HG03442 (cell line): ENCODE measurements at regions not wholly inside any gene's neighbourhood (a gene's known extent, or its start where the extent isn't known, plus 50 kb on each side); places are given as distances from the start of the nearest gene placed in this dataset.

Experiments
- ATAC-seq: cut with Tn5 transposase; IDR thresholded peaks from one replicate; pipeline ENCODE4 v1.9.1; 2021; ENCODE audit warnings: mild to moderate bottlenecking, moderate library complexity; ENCODE audit not compliant: unreplicated experiment

DNA sequence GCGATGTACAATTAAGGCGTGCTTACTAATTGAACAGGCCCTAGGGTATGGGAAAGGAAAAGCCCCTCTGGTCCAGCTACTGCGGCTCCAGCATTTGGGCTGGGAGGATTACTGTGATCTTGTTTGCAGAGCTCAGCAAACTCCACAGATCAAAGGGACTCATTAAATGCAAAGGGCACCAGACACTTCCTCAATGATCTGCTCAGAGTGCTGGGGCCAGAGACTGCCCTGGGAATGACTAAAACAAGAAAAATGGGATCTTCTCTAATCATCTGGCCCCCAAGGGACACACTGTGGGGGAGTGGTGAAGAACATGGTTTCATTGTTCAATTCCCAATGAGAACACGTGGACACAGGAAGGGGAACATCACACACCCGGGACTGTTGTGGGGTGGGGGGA, 85.0 kb downstream of the MARCHF4 start:
- ATAC-seq, result no peak

DNA sequence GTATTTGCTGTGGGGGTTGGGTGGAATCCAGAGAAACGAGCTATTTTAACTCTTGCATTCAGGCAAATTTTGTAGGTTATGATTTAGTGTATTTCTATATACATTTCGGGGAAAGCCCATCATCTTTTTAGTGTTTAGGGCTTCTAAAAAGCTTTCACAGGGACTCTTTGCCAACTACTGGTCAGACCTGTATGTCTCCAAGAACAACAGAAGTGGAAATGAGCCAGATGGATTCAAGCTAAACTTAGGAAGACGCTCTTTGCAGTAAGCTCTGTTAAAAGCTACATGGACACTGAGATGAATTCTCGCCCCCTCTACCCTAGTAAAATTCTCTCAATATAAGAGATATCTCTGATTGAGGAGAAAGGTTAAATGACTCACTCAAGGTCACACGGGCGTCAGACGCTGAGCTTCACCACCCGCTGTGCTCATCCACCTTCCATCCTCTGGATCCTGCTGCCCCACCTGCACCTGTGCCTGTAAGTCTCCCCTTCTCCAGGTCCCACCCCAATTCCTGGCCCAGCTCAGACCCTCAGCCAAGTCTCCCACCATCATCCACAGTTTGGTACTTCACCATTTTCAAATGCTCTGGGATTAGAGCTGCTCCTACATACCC, 85.6 kb downstream of the MARCHF4 start:
- no peak for ATAC-seq

DNA sequence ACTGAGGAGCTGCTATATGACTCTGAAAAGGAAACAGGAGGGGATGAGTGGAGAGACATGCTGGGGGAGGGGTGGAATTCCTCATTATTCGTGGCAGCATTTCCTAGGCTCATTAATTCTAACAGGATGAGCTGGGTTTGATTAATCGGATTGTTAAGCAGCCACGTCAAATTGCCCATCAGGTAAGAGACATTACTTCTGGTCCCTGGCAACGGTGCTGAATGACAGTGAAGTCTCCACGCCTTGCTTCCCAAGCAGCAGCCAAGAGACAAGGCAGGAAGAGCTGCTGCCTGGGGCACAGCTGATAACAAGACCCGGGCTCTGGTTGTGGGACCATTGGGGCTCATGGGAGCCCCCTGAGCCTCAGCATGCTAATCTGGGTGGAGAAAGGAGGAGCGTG, 86.6 kb downstream of the MARCHF4 start:
- ATAC-seq, result no peak

DNA sequence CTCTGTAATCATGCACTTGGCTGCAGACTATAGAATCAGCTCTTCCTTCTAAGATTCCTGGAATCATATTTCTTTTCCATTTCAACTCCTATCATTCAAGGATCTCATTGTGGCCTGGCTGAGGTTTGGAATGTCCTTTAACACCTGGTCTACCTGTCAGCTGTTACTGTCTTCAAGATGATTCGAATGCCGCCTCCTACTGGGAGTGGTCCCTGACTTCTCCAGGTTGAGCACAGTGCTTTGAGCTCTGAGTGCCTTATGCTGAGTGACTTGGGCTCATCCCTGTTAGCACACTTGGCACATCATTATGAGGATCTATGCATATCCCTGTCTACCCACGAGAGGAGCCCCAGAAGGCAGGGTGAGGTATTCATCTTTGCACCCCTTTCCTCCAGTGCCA, 87.6 kb downstream of the MARCHF4 start:
- ATAC-seq, result no peak

DNA sequence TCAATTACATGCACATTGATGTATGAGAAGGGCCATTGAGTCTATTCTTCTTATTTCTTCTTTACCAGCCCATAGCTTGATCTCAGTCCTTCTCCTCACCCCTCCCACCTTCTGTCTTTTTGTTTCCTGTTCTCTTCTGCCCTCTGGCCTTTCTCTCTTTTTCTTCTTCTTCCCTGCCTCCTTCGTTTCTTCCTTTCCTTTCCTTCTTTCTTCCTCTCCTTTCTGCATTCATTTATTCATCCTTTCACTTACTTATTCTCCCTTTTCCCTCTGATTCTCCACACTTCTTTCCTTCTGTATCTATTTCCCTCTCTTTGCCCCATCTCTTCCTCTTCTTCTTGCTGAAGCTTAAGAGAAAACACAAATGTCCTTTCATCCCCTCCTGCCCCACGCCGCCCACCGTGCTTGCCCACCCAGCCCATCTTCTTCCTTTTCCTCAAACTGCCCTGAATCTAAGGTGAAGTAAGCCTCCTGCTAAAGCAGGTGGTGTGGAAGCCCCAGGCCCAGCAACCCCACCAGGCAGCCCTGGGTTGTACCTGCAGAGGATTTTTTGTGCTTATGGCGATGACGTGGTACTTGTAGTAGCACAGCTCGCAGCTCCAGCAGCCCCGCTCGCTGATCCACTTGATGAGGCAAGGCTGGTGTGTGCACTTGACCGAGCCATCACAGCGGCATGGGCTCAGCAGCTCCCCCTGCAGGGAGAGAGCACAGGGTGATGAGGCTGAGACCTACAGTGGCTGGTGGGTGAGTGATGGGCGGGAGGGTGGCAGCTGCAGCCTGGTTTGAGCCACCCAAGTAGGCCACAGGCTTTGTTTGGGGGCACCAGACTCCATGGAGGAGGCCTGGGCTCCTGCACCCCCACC, 89.0 kb downstream of the MARCHF4 start:
- peak; percentile 69 for ATAC-seq

DNA sequence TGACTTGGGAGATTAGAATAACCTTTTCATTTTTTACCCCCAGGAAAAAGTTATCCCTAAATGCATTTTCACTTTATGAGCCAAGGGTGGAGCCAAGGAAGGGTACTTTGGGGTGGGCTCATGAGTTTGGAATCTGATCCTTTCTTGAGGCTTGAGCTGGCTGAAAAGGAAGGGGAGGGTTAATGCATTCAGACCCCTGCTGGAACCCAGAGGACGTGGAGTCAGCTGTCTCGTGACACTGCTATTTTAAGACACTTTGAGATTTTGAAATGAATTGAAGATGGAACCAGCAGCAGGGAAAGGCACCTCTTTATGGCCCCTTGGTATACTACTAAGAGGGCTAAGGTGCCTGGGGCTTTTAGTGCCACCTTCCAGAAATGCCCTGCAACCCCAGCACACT, 90.4 kb downstream of the MARCHF4 start:
- no peak for ATAC-seq

DNA sequence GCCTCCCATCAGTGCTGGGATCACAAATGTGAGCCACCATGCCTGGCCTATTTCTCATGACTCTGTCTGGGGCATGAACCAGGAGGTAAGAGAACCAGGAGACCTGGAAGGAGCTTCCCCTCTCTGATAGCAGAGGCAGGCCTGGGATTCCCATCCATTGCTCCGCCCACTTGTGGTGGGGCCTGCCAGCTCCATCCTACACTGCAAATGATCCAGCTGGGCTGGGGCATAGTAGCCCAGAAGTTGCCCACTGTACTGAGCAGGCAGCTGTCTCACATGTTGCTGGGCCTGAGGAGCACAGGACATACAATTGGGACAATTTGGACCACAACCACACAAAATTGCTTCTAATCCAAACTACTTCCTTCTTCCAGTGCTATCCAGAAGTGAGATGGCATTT, 91.0 kb downstream of the MARCHF4 start:
- ATAC-seq, result no peak

DNA sequence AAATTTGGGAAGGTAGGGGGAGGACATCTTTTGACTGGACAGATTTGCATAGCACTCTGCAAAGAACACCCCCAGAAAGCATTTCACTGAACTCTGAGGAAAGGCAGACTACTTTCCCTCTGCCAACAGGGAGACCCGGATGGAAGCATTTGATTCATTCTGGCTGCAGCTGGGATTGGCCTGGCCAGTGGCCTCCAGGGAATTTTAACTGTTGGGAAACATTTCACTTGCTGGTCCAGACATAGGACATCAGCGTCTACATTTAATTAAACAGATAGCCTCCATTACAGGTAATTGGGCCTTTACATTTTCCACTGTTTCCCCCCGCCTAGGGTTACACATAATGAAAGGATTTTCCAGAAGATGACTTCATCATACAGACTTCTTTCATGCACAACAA, 92.8 kb downstream of the MARCHF4 start:
- ATAC-seq, result no peak

DNA sequence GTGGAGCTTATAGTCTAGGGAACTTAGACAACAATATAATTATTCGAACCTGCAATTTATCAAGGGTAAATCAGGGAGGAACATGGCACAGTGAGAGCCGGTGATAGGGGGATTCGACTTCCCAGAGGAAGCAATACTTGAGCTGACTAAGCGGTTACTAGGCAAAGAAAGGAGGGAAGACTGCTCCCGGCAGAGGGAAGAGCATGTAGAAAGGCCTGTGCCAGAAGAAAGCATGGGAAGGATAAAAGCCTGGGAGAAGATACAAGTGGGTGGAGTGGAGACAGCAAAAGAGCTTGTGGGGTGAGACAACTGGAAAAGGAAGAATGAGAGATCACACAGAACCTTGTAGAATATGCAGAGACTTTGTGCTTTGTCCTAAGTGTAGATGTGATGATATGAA, 93.3 kb downstream of the MARCHF4 start:
- ATAC-seq, result no peak

DNA sequence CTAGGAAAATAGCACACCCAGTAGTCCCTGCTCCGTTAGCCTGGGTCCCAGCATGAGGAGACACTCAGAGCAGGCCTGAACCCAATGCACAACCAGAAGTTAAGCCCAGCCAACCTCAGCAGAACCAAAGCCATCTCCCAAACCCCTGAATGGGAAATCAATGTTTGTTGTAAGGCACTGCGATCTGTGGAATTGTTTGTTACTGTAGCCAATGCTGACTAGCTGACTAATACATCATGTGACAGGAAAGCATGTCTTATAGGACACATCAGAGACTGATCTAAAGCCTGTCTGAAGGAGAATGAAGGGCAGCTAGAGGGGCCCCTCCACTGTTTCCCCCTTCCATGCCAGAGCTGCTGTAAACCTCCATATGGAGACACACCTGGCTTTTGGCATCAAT, 96.4 kb downstream of the MARCHF4 start:
- no peak for ATAC-seq

DNA sequence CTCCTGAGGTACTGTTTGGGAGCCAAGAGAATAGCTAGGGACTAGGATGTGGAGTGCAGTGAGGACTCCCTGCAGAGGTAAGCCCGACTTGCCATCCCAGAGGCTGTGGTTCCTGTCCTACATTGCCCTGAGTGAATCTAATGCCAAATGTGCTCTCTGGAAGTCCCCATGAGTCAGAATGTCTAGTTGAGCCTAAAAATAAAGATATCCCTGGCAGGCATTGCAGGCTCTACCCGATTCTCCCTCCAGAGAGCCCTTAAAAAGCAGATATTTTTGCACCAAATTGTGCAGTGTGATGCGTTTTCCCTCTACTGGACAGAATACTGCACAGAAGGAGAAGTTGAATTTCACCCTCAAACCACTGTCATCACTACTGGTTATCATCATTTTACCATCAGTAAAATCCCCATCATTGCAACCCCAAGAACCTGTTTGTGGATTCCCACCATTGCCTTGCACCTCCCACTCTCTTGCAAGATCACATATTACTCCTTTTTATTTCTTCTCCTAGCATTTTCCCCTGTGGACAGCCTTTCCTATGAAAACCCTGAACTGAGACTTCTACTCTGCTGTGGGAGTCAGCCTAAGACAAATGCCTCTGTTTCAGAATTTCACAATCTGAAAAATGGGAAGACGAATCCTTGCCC, 98.0 kb downstream of the MARCHF4 start:
- ATAC-seq, result no peak

DNA sequence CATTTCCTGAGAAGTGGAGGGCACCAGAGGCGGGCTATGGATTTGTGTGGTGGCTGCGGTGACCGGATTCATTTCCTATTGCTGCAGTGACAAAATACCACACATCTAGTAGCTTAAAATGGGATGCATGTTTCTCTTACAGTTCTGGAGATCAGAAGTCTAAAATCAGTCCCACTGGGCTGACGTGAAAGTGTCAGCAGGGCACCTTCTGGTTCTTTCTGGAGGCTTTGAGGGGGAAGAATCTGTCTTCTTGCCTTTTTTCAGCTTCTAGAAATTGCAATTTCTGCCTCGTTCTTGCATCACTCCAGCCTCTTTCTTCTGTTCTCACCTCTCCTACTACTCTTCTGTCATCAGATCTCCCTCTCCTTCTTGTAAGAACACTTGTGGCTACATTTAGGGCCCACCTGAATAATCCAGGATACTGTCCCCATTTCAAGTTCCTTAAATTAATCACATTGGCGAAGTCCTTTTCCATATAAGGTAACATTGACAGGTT, 111.2 kb downstream of the MARCHF4 start:
- ATAC-seq, result no peak

DNA sequence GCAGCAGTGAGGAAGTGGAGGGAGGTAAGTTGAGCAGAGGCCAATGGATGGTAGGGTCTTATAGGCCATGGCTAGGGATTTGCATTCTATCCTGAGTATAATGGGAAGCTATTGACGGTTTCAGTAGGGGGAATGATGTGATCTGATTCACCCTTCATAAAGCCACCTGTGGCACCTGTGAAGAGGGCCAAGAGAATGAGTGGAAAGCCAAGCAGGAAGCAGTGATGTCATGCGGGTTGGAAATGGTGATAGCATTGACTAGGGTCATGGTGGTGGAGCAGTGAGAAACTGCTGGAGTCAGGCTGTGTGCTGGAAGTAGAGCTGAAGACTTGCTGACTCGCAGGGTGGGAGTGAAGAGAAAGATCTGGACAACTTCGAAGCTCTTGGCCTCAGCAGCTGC, 111.7 kb downstream of the MARCHF4 start:
- ATAC-seq, result no peak

DNA sequence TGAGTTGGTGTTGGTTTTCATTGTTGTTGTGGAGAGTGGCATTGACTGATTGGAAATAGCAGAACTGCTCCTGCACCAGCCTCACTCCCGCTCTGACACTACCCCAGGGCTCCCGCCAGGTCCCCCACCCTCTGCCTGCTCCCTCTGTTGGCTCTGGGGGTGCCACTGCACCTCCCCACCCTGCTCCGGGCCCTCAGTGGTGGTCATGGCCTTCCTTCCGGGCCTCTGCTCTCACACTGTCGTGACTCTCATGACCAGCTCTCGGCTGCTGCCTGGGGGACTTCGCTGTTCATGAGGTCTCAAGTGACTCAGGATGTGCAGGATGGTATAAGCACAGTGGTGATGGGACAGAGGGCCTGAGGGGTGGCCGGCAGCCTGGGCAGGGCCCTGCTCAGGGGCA, 113.2 kb downstream of the MARCHF4 start:
- no peak for ATAC-seq

DNA sequence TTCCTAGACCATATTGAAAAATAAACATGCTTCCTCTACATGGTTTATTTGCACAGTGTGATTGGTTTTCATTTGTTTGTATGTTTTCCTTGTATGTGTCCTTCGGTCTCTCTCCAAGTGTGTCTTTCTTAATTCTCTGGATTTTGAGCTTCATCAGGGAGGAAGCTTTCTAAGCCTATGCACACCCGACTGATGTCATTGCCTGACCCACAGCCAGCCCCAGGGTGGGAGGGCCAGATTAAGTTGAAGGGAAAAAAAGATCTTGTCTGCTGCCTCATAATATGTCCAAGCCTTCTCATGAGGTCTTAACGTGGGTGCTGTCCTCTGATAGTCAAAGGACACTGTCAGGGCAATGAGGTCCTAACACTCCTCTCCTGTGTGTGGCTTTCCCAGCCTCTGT, 115.2 kb downstream of the MARCHF4 start:
- no peak for ATAC-seq
